Hepatocyte (in vitro differentiated cells): ENCODE measurements at regions not wholly inside any gene's neighbourhood (a gene's known extent, or its start where the extent isn't known, plus 50 kb on each side); places are given as distances from the start of the nearest gene placed in this dataset.

Experiments
- CTCF ChIP-seq: fragments of 200-600 bp; sonication (generic); IDR thresholded peaks from 2 replicates; pipeline ENCODE4 v1.5.1; 2016; ENCODE audit warnings: antibody characterized with exemption, mild to moderate bottlenecking; ENCODE audit not compliant: poor library complexity
- EZH2 ChIP-seq: fragments of 200-600 bp; sonication (generic); IDR thresholded peaks from 2 replicates; pipeline ENCODE4 v1.6.1; 2016; ENCODE audit warnings: antibody characterized with exemption, mild to moderate bottlenecking, borderline replicate concordance
- EZH2phosphoT487 ChIP-seq: fragments of 200-600 bp; sonication (generic); IDR thresholded peaks from one replicate; pipeline ENCODE4 v1.6.1; 2018; ENCODE audit warnings: antibody characterized with exemption, mild to moderate bottlenecking, low read depth, moderate library complexity; ENCODE audit not compliant: unreplicated experiment, severe bottlenecking

- TF ChIP-seq EZH2 = peak; percentile 43
- no peak for TF ChIP-seq CTCF
- no peak for TF ChIP-seq EZH2phosphoT487
These were observed 57.5 kb downstream of the UNCX start for GRCh38 chr7:1290026-1290678.
